HG02981 (cell line): ENCODE measurements at regions not wholly inside any gene's neighbourhood (a gene's known extent, or its start where the extent isn't known, plus 50 kb on each side); places are given as distances from the start of the nearest gene placed in this dataset.
"Not testable (repeated sequence)": the region's sequence is repeated elsewhere in the genome, so short reads cannot be mapped to it uniquely, and the experiment has no call there.

Experiments used
- ATAC-seq: cut with Tn5 transposase; IDR thresholded peaks from one replicate; pipeline ENCODE4 v1.9.1; 2021; ENCODE audit warnings: mild to moderate bottlenecking, moderate library complexity; ENCODE audit not compliant: unreplicated experiment

DNA sequence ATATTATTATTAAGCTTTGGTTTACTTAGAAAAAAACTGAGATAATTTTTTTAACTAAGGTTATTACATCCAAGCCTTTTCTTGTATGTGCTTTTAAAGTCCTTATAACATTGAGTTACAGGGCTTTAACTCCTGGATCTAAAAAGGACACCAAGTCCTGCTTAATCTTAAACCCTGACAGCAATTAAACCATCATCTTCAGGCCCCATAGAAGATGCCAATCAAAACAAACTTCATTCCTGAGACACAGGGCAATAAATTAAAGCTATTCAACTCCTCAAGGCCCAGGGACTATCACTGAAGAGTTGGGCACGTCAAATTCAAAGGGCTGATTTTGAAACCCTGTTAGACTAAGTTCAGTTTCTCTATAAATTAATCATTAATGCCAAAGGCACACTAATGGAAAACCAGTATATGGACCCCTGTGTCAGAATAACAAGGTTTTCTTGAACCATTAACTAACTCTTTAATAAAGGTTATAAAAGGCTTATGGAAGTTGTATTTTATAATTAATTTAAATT is 1152.6 kb downstream of the NSUN3 start:
- ATAC-seq = no peak

DNA sequence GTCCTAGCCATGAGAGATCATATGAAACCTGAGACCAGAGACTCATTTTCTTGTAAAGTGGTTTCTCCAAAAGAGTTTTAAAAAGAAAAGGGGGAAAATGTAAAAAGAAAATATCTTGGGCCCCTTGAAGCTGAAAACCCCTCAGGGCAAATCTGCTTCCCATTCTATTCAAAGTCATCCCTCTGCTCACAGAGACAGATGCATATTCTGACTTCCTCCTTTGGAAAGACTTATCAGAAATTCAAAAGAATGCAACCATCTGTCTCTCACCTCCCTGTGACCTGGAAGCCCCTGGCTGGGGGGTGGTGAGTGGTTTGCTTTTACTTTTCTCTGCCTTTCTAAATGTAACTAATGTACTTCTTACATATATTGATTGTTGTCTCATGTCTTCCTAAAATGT is 1154.8 kb downstream of the NSUN3 start:
- no peak for ATAC-seq

DNA sequence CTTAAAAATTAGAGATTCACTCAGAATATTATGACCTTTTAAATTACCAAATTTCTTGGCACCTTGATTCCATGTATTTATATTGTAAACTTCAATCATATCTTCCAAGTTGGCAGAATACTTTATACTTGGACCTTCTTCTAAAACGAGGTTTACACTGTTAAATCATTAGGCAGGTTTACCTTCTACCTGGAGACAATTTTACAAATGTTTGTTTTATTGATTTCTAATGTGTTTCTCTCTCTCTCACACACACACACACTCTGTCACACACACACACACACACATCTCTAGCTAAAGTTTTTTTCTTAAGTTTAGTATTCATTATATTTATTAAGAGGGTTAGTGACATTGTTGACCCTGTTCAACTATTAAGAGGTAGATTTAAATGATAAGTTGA is 1155.6 kb downstream of the NSUN3 start:
- no peak for ATAC-seq

DNA sequence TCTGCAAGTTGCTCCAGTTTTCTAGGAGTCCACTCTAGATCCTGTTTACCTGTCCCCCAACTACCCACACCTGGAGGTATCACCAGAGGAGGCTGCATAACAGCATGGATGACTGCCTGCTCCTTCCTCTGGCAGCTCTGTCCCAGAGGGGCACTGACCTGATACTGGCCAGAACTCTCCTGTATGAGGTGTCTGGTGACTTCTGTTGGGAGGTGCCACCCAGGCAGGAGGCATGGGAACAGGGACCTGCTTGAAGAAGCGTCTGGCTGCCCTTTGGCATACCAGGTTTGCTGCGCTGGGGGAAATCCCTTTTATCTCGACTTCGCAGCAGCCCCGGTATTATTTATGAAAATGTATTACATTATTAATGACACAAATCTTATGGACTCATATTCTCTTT is 1163.6 kb downstream of the NSUN3 start:
- ATAC-seq = no peak

DNA sequence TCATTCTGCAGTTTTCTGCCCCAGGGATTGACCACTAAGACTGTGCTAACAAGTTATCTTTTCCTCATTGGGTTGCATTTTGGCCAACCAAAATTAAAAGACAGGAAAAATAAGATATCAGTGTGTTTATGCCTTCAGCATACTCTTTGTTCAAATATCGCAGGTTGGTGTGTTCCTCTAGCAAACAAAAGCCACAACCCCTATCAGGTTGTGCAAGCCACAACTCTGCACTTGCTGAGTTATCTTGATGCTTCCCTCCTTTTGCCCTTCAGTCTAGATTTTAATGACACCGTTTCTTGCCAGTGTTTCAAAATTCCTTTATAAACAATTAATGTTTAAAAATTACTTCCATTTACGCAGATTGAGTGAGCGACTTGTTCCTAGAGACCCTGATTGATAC is 1164.2 kb downstream of the NSUN3 start:
- no peak for ATAC-seq

DNA sequence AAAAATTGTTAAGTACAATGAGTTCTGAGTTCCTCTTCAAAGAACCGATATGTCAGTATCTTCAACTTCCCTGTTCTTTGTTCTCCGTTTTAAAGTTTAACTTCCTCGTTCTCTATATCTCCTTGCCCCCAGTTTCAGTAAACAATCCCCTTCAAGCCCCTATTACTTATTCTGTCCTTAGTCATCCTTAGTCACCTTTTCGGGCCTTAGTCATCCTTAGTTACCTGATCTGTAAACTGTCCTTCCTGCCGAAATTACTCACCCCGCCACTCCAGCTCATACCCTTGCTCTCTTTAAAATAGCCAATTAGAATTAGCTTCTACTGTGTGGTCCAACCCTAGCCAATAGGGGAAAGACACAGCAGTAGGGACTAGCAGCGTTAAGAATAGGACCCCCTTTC is 1165.6 kb downstream of the NSUN3 start:
- no peak for ATAC-seq

DNA sequence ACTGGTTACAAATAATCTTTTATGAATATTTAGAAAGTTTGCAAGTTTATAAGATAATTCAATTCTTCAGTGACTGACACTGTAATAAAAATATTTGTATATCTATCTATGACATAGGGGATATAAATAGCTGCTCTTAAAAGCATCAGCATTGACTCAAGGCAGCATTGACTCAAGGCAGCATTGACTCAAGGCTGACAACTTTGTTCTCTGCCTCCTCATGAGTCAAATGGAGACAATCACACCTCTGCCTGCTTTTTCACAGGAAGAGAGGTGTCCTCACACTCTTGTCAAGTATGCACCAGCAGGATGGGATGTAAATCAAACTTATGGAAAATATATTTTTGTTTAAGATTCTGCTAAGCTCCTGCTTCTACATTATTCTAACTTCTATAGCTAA is 1173.1 kb downstream of the NSUN3 start:
- ATAC-seq = no peak

DNA sequence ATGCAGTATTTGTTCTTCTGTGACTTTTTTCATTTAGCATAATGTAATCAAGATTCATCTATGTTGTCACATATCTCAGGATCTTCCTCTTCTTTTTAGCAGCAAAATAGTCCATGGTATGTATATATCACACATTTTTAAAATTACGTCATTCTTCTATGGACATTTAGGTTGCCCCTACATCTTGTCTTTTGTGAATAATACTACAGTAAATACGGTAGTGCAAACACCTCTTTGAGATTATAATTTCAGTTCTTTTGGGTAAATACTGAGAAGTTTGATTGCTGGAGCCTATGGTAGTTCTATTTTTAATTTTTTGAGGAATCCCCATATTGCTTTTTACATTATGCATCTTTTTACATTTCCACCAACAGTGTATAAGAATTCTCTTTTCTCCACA is 1174.9 kb downstream of the NSUN3 start:
- ATAC-seq = no peak

DNA sequence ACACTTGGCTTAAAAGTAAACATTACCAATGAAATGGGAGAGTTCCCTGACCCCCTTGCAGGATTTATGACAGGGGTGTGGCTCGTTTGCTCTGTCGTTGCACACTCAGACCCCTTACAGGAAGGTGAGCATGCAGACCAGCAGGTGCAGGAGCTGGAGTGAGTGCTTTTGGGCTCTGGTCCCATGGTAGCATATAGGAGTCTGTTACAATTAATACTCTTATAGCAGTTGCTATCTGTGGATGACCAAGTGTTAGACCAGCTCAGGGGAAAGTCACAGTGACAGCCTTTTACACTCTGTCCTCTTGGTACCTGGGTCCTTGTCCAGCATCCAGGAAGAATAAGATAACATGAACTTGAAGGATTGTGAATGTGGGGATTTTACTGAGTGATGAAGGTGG is 1177.5 kb downstream of the NSUN3 start:
- no peak for ATAC-seq

DNA sequence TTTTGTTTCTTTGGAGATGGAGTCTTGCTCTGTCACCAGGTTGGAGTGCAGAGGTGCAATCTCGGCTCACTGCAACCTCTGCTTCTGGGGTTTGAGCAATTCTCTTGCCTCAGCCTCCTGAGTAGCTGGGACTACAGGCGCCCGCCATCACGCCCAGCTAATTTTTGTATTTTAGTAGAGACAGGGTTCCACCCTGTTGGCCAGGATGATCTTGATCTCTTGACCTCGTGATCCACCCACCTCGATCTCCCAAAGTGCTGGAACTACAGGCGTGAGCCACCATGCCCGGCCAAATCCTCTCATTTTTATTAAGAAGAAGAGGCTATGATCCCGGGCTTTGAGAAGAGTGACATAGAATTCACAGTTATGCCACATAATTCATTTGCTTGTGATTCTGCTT is 1178.4 kb downstream of the NSUN3 start:
- not testable (repeated sequence) for ATAC-seq

DNA sequence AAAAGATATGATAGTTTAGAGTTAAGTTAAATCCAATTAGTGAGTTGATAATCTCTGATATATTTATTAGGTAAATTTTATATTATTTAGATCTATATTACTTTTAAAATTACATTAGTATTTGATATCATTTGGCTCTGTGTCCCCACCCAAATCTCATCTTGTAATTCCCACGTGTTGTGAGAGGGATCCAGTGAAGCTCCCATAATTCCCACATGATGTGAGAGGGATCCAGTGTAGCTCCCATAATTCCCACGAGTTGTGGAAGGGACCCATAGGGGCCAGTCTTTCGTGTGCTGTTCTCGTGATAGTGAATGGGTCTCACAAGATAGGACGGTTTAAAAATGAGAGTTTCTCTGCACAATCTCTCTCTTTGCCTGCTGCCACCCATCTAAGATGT is 1183.6 kb downstream of the NSUN3 start:
- ATAC-seq = no peak

DNA sequence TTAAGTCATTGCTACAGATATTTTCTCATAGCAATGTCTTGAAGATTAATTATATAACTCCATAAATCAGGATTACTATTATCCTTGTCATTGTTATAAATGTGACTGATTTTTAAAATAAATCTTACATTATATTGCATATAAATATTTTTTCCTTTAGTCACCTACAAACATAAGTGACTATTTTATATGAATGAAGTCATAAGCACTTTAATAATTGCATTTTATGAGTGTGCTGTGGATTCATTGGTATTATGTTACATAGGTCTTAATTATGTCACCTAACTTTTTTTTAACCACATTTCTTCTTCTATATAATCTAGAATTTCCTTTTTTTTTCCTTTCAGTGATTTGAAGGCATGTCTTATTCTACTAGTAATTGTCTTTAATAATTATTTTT is 1191.2 kb downstream of the NSUN3 start:
- ATAC-seq = no peak

DNA sequence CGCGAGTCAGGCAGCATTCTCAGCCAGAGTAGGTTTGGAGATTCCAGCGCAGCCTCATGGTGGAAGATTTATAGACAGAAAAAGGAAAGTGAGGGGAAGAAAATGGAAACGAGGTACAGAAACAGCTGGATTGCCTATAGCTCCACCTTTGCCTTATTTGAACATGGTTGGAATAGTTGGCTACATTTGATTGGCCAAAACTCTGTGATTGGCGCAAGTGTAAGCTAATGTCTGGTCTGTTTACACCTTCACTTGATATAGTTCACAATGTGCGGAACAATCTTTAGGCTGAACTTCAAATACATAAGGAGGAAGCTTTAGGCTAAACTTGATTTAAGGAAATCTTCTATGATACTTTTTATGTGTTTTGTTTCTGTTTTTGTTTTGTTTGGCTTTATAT is 1191.9 kb downstream of the NSUN3 start:
- no peak for ATAC-seq

DNA sequence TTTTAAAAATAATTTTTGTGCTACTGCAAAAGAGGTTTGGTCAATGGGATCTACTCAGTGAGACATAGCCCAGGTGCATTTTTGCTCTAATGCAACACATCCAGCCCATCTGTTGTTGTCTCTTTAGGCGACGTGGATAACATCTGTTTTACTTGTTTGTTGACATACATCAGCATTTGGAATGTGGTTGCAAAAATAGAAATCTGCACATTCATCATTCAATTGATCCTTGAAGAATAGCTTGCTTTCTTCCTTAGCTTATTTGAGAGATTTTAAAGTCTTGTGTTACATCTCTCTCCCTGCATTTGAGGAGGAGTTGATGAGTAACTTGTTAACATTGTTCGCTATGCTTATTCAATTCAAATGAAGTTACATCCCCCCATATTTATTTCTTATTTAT is 1202.3 kb downstream of the NSUN3 start:
- ATAC-seq = no peak

DNA sequence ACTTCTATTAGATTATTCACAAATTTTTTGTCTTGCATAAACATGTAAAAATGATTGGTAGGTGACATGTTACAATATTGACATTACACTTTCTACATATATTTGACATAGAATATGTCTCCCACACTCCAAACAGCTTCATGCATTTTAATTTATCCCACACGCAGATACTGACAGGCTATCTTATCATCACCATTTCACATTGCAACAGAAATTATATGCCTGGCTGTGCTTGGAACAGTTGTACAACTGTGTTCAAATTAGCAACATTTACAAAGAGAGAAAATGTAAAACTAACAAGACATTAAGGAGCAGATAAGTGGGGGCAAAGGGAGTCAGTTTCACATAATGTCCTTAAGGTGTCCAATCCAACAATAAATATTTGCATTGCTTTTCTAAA is 1208.5 kb downstream of the NSUN3 start:
- no peak for ATAC-seq

DNA sequence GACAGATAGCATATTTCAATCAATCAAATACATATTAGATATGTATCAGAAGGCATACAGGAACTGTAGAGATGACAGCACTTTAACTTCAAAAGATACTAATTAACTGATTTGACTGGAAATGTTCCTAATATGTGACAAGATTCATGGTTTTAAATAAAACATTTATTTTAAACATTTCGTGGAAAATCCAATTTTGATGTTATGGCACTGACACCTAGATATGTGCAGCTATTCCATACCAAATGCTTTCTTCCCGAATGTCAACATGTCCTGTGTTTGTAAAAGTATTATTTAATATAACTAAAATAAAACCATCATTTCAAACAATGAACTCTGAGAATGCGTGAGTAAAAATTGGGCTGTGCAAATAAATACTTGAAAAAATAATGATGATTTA is 1209.3 kb downstream of the NSUN3 start:
- ATAC-seq = no peak

DNA sequence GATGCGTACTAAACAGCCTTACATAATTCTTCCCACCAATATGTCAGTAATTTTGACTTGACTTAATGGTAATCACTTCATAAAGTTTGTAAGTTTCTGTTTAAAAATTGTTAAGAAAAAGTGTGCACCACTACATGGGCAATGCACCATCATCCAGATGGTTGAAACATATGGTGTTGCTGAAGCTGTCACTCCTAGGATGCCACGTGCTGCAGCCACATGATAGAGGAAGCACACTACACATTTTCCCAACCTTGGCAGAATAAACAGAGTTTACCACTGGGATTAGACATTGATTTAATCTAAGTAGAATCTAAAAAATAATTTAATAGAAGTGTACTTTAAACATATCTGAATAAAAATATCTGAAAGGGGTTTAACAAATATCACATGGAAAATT is 1209.9 kb downstream of the NSUN3 start:
- no peak for ATAC-seq

DNA sequence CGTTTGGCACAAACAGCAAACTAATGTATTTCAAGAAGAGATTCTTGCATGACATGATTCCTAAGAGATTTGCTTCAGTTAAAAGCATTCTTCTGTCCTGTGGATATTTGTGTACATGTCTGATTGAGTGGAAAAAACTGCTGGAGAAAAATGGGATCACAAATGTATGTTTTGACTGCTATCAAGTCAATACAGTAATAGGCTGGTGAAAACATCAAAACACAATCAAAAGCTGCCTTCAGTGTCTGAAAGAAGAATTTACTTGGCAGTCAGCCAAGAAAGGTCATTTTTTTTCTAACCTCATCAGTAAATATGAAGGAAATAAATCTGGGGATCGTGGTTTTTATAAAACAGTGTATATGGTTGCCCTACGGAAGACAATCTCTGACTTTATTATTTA is 1214.8 kb downstream of the NSUN3 start:
- no peak for ATAC-seq

DNA sequence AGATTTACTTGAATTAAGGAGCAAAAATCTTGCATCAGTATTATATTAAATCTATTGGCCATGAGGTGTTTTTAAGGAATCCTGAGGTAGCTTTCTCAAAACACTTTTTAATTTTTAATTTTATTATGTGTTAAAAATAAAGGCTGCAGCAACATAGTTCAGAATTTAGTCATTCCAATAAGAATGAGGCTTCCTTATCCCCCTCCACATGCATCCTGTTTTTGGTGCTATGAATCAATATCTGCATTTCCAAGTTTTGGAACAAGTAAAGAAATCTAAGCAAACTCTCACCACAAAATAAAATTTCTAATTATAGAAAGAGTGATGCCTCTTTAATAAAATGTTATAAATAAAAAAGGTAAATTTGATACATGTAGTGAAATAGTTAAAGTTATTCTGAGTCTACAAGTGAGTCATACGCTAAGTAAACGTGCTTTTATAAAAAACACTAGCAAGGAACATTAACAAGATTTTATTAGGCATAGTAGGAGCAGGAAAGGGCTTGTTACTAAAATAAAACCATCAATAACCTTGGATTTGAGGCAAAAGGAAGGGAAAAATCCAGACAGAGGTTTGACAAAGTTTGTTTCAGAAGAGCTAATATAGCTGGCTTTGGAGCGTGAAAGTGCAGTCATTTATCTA is 1218.0 kb downstream of the NSUN3 start:
- no peak for ATAC-seq

DNA sequence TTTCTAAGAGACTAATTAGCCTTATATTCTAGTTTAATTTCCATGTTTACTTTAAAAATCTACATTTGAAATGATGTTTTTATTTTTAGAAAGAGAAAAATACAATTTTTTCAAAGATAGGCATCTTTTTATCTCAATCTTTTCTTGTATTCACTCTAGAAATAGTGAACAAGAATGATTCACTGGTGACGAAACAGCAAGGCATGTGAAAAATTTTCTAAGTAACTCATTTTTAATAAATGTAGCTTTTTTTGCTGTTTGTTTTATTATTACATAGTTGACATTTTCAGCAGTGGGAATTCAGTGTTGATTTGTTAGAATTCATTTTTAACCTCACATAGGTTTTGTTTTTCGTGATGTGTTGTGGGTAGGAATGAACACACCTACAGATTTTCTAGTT is 1226.4 kb downstream of the NSUN3 start:
- ATAC-seq = no peak

DNA sequence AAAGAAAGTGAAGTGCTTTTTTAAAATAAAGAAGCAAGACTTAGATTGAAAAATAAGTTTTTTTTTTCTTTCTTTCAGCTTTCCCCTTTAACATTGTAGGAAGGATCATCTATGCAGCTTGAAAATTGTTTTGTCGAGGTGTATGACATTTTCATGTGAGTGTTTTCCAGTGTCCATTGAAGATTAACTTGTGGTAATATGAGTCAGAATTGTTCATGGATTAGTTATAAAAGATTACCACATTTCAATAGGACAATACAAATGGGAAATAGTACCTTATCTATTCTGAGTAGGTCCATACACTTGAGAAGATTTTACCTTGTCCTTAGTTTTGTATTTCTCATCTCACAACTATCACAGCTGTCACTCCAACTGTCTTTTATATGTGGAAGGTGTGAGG is 1234.7 kb downstream of the NSUN3 start:
- no peak for ATAC-seq

DNA sequence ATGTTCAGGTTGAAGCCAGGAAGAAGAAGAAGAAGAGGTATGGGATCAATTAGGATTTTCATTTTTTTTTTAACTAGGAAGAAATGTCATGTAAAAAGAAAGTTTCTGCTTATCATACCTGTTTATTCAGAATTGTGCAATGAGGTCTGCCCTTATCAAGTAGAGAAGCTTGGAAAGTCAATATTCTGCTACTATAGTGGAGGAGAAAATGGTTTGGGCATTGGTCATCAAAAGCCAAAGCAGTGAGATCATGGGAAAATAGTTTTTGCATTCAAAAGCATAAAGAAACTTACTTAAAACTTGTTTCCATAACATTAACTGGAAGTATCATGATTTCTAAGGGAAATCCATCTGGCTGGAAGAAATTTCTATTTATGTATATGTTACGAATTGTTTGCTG is 1239.2 kb downstream of the NSUN3 start:
- ATAC-seq = no peak

DNA sequence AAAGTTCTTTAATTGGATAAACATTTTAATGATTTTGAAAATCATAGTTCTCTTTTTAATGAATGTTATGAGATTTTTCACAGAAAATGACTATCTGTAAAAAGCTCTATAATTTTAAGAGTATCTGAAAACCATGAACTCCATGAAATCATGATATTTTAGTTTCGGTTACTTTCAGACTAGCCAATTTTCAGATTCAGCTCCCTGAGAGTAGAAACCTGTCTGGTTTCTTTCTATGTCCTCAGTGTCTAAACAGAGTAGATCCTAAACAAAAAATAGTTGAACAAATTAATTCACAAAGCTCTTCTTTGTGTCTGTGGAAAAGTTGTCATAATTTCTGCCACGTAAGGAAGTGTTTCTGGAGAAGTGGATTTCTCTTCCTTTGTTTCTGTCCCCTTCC is 1247.7 kb downstream of the NSUN3 start:
- ATAC-seq = no peak
